Adrenal gland (tissue), 5 donors: ENCODE measurements at regions not wholly inside any gene's neighbourhood (a gene's known extent, or its start where the extent isn't known, plus 50 kb on each side); places are given as distances from the start of the nearest gene placed in this dataset.
"Not testable (repeated sequence)": the region's sequence is repeated elsewhere in the genome, so short reads cannot be mapped to it uniquely, and the experiment has no call there.

Experiments
- CTCF ChIP-seq, 6 experiments: fragments of 450-650 bp in 4 of 6; fragments of 200-600 bp in 2 of 6; sonication (generic) in 1 of 6; IDR thresholded peaks; 1 replicate in 5 of 6; 2 replicates in 1 of 6; pipeline versions ENCODE4 v1.5.1 to v1.8.0; 2016 to 2021; ENCODE audit warnings: antibody characterized with exemption in 6 of 6, mild to moderate bottlenecking in 2 of 6, moderate library complexity in 1 of 6
- POLR2A ChIP-seq, 2 donors: fragments of 450-650 bp; IDR thresholded peaks; one replicate each; pipeline ENCODE4 v1.6.1; 2017; ENCODE audit warnings: antibody characterized with exemption in 2 of 2, mild to moderate bottlenecking in 2 of 2, moderate library complexity in 1 of 2
- donor health status: DM: no; HTN: no; CAD: no.

GRCh38 chr7:63348755-63349408, 649.8 kb upstream of the ZNF722 start:
- not testable (repeated sequence) for TF ChIP-seq CTCF, POLR2A (IDR thresholded peaks at IDR 0.05)
